Stimulated activated CD8-positive, alpha-beta memory T cell treated with anti-CD3 and anti-CD28 coated beads, Interleukin-12 subunit alpha, Interleukin-12 subunit beta, amount 100 ng/mL, for 1 hour (primary cell): ENCODE measurements at regions not wholly inside any gene's neighbourhood (a gene's known extent, or its start where the extent isn't known, plus 50 kb on each side); places are given as distances from the start of the nearest gene placed in this dataset.
"Not testable (repeated sequence)": the region's sequence is repeated elsewhere in the genome, so short reads cannot be mapped to it uniquely, and the experiment has no call there.

Experiments
- DNase-seq: peaks from one replicate; pipeline ENCODE4 v3.0.0-alpha.2; 2020; ENCODE audit warnings: low read depth

- not testable (repeated sequence) for DNase-seq
Measured at GRCh38 chr14:105697414-105697813, 171.0 kb downstream of the TMEM121 start.

- DNase-seq: not testable (repeated sequence)
Measured at GRCh38 chr14:105697955-105698354, 171.6 kb downstream of the TMEM121 start.

DNA sequence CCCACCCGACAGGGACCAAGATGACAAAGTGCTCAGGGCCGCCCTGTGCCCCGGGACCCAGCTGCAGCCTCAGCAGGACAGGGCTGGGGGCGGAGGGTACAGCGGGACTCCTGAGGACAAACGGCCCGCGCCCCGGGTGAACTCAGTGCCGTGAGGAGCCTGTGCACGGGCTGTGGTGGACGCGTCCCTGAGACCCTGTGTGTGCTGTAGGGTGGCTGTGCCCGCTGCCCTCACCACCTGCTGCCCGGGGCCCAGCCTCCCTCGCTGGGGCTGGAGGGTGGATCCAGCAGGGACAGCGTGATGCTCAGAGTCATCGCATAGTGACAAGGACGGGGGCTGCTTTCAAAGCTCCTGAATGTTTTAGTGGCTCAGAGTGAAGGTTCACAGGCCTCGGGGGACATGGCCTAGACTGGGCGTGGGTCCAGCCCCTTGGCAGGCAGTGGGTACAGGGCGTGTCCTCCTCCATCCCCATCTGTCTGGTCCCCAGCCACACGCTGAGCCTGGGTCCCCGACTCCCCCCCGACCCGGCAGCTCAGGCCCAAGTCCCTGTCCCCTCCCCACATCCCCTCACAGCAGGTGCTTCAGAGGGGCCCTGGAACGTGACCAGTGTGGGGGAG, 172.7 kb downstream of the TMEM121 start:
- not testable (repeated sequence) for DNase-seq

GRCh38 chr14:105699706-105700105, 173.3 kb downstream of the TMEM121 start:
- DNase-seq: not testable (repeated sequence)

DNA sequence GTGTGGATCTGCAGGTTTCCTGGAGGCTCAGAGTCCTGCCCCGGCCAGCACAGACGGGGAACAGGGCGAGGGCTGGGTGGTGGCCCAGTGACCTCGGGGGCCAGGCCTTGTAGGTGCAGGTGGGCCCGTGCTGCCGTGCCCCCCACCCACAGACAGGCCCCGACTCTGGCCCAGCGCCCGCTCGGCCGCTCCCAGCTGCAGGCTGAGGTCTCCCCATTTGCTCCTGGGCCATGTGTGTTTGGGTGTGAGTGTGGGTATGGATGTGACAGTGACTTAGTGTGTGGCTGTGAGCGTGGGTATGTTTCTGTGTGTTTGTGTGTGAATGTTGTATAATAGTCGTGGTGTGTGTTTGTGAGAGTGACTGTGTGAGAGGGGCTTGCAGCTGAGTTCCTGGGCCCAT, 173.8 kb downstream of the TMEM121 start:
- DNase-seq: not testable (repeated sequence)

DNA sequence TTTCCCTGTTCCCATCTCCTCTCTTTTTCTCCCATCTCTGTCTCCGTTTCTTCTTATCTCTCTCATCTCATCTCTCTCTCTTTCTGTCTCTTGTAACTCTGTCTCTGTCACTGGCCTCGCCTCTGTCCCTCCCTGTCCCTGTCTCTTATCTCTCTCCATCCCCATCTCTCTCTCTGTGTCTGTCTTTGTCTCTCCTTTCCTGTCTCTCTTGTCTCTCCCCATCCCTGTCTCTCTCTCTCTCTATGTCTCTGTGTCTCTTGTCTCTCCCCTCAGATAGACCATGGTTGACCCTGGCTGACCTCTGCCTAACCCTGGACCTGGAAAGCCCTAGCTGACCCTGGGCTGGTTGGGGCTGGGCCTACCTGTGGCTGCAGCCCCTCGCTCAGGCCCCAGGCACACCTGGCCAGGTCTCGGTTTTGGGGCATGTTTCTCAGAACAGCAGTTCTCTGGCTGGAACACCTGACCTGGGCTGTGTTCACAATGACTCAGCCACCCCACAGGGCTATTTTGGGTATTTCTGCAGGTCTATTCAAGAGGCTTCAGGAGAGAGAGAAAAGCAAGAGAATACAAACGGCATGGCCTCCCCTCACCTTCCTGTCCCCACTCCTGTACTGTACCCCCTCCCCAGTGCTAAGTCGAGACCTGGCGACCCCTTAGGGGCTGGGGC, 174.4 kb downstream of the TMEM121 start:
- DNase-seq: no peak

GRCh38 chr14:105701456-105702274, 175.3 kb downstream of the TMEM121 start:
- DNase-seq: no peak

DNA sequence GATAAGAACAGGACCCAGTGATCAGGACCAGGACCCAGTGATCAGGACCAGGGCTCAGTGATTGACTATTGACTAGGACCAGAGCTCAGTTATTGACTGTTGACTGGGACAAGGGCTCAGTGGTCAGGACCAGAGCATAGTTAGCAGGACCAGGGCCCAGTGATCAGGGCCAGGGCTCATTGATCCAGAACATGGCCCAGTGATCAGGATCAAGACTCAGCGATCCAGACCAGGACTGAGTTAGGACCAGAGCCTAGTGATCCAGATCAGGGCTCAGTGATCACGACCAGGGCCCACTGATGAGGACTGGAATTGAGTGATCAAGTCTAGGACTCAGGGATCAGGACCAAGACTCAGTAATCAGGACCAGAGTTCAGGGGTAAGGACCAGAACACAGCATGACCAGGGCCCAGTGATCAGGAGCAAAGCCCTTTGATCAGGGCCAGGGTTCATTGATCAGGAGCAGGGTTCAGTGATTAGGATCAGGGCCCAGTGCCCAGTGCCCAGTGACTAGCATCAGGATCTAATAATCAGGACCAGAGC, 176.0 kb downstream of the TMEM121 start:
- DNase-seq: no peak

DNA sequence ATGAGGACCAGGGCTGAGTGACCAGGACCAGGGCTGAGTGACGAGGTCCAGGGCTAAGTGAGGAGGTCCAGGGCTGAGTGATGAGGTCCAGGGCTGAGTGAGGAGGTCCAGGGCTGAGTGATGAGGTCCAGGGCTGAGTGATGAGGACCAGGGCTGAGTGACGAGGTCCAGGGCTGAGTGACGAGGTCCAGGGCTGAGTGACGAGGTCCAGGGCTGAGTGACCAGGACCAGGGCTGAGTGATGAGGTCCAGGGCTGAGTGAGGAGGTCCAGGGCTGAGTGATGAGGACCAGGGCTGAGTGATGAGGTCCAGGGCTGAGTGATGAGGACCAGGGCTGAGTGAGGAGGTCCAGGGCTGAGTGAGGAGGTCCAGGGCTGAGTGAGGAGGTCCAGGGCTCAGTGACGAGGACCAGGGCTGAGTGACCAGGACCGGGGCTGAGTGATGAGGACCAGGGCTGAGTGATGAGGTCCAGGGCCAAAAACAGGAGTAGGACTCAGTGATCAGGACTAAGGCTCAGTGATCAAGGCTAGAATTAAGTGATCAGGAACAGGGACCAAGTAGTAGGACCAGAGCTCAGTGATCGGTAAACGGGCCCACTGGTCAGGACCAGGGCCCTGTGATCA, 176.8 kb downstream of the TMEM121 start:
- DNase-seq: not testable (repeated sequence)

- not testable (repeated sequence) for DNase-seq
Measured at GRCh38 chr14:105704091-105704490, 177.7 kb downstream of the TMEM121 start.

DNA sequence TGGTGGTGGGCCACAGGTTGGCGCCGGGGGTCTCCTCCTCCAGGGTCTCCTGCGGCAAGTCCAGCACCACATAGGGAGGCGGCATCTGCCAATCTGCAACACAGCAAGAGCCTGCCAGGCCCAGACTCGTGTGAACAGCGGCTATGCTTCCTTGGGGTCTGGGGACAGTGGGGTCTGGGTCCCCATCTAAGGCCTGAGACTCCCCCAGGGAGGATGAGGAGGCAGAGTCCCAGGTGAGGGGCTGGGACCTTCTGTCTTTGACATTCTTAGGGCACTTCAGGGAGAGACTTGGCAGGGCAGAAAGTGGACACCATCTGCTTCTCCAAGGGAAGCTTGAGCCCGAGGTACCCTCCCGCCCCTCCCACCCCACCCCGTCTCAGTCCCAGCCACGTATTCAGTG, 178.1 kb downstream of the TMEM121 start:
- DNase-seq: not testable (repeated sequence)

DNA sequence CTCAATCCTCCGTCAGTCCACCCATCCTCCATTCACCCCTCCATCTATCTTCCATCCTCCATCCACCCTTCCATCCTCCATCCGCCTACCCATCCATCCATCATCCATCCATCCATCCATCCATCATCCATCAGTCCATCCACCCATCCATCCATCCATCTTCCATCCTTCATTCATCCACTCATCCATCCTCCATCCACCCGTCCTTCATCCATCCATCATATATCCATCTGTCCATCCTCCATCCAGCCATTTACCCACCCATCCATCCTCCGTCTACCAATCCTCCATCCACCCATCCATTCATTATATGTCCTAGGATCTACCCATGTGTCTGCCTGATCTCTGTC, 179.1 kb downstream of the TMEM121 start:
- DNase-seq: not testable (repeated sequence)

DNA sequence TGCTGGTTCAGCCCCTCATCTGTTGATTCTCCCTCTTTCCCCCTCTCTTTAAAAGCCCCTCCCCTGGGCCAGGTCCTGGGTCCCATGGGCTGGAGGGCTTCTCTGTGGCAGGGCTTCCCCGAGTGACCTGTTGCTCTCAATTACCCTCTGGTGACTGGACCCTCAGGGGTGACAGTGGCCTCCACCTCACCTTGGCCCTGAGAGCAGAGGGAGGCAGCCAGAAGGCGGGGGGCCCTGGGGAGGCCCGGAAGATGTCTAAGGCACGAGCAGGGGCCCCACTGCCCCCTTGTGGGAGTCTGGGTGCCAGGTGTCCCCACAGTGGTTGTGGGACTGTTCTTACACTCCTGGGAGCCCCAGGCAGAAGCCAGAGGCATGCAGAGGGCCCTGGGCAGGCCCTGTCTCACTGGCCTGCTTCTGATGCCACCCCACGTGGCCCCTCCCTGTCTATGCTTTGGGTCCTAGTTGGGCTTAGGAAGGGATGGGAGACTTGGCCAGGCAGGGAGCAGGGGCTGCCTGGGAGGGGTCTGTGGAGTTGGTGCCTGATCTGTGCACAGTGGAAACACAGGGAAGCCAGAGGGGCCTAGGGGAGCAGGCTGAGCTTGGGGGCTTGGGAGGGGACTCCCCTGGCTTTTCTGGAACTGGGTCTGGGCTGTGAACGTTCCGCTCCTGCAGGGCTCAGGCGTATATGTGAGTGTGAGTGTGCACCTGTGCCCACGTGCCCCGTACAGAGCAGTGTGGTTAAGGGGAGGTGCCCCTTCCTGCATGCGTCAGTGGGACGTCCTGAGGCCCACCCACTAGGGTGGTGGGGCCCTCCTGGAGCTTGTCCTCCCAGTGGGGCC, 179.7 kb downstream of the TMEM121 start:
- DNase-seq: not testable (repeated sequence)

DNA sequence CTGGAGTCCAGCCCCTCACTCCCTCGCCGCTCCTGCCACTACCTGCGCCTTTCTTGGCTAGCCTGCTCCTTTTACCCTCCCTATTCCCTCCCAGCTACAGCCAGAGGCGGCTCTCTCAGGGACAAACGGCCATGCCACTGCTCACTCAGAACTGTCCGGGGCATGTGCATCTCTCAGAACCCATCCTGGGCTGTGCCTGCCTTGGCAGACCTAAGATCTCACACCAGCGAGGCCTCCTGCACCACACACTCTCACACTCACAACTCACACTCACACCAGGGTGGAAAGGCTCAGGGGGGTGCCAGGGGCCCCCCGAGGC, 180.3 kb downstream of the TMEM121 start:
- not testable (repeated sequence) for DNase-seq

GRCh38 chr14:105707099-105707498, 180.7 kb downstream of the TMEM121 start:
- DNase-seq: not testable (repeated sequence)

DNA sequence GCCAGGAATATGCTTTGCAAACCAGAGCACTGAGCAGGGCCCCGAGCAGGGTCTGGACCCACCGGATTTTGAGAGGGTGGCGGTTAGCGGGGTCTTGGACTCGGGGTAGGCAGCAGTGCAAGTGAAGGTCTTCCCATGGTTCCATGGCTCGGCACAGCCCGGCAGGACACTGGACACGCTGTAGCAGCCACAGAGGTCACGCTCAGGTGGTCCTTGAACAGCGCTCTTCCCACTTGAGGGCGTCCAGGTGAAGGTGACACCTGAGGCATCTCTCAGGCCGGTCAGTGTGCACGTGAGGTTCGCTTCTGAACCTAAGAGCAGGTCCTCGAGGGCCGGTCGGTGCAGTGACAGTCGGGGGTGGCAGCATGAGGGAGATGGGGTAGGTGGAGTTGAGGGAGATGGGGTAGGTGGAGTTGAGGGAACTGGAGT, 181.4 kb downstream of the TMEM121 start:
- not testable (repeated sequence) for DNase-seq

GRCh38 chr14:105708251-105709134, 182.1 kb downstream of the TMEM121 start:
- DNase-seq: not testable (repeated sequence)

DNA sequence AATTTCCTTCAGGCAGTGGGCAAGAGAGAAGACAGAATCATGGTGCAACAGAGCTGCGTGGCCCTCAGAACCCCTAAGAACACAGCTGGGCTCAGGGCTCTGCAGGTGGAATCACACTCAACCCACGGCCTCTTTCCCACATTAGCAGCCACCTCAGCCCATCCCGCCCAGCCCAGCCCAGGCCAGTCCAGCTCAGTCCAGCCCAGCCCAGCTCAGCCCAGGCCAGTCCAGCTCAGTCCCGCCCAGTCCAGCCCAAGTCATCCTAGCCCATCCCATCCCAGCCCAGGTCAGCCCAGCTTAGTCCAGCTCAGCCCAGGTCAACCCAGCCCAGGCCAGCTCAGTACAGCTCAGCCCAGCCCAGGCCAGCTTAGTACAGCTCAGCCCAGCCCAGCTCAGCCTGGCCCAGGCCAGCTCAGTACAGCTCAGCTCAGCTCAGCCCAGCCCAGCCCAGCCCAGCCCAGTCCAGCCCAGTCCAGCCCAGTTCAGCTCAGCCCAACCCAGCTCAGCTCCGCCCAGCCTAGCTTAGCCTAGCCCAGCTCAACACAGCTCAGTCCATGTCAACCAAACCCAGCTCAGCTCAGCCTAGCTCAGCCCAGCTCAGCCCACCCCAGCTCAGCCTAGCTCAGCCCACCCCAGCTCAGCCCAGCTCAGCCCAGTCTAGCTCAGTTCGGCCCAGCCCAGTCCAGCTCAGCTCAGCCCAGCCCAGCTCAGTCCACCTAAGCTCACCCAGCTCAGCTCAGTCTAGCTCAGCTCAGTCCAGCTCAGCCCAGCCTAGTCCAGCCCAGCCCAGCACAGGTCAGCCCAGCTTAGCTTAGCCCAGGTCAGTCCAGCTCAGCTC, 183.1 kb downstream of the TMEM121 start:
- no peak for DNase-seq
